Upper lobe of left lung (tissue), 6 donors: ENCODE measurements at regions not wholly inside any gene's neighbourhood (a gene's known extent, or its start where the extent isn't known, plus 50 kb on each side); places are given as distances from the start of the nearest gene placed in this dataset.
A peak's percentile ranks its signal among the peaks of the same experiment; 100 is the strongest.

Experiments used
- ATAC-seq, 2 donors: fragments of 200-7000 bp; cut with Tn5 transposase; one replicate each; pipeline ENCODE4 v1.9.1; 2022; ENCODE audit warnings: mild to moderate bottlenecking in 2 of 2, moderate library complexity in 2 of 2; ENCODE audit not compliant: low FRiP score in 2 of 2
- DNase-seq, 2 donors: peaks; one replicate each; pipeline ENCODE4 v3.0.0-alpha.2; 2019 to 2020
- H3K27ac ChIP-seq, 4 donors: fragments of 200-600 bp; sonication (generic); one replicate each; pipeline ENCODE4 v1.5.1; 2016 to 2019
- H3K27me3 ChIP-seq, 4 donors: fragments of 200-600 bp; sonication (generic); one replicate each; pipeline ENCODE4 v1.5.1; 2017 to 2019
- H3K36me3 ChIP-seq, 4 donors: fragments of 200-600 bp; sonication (generic); one replicate each; pipeline ENCODE4 v1.5.1; 2016 to 2019
- H3K4me1 ChIP-seq, 4 donors: fragments of 200-600 bp; sonication (generic); one replicate each; pipeline ENCODE4 v1.5.1; 2018 to 2019
- H3K4me3 ChIP-seq, 4 donors: fragments of 200-600 bp; sonication (generic); one replicate each; pipeline ENCODE4 v1.5.1; 2017 to 2019; ENCODE audit warnings: mild to moderate bottlenecking in 2 of 4, moderate library complexity in 1 of 4
- H3K9me3 ChIP-seq, 4 donors: fragments of 200-600 bp; sonication (generic); one replicate each; pipeline ENCODE4 v1.5.1; 2018 to 2019
- EP300 ChIP-seq, 4 donors: sonication (generic); formaldehyde crosslinking; IDR thresholded peaks; one replicate each; pipeline ENCODE4 v1.5.1; 2017; ENCODE audit warnings: antibody characterized with exemption in 4 of 4, control low read depth in 2 of 4
- POLR2A ChIP-seq, 4 donors: fragments of 450-650 bp; IDR thresholded peaks; one replicate each; pipeline ENCODE4 v1.5.1; 2016 to 2017; ENCODE audit warnings: antibody characterized with exemption in 4 of 4, mild to moderate bottlenecking in 2 of 4
- POLR2AphosphoS5 ChIP-seq, 2 donors: sonication (generic); formaldehyde crosslinking; IDR thresholded peaks; one replicate each; pipeline ENCODE4 v1.5.1; 2017; ENCODE audit warnings: antibody characterized with exemption in 2 of 2
- WGBS, 2 donors: methylation state at CpG; one replicate each; pipeline ENCODE4 v1.1.5; 2017 to 2018; 5-methylcytosine and 5-hydroxymethylcytosine counted together
- TF ChIP-seq, protein P1 (sequence below), 6 experiments: fragments of 450-650 bp in 4 of 6; fragments of 200-600 bp in 2 of 6; sonication (generic) in 2 of 6; IDR thresholded peaks; one replicate each; pipeline ENCODE4 v1.5.1; 2016 to 2019; ENCODE audit warnings: antibody characterized with exemption in 6 of 6
- donor health status: DM: no; HTN: no; CAD: no; lungs with moderate emphysema.
- donor health status: DM: no; HTN: yes; CAD: no; lungs with severe emphysema.

DNA sequence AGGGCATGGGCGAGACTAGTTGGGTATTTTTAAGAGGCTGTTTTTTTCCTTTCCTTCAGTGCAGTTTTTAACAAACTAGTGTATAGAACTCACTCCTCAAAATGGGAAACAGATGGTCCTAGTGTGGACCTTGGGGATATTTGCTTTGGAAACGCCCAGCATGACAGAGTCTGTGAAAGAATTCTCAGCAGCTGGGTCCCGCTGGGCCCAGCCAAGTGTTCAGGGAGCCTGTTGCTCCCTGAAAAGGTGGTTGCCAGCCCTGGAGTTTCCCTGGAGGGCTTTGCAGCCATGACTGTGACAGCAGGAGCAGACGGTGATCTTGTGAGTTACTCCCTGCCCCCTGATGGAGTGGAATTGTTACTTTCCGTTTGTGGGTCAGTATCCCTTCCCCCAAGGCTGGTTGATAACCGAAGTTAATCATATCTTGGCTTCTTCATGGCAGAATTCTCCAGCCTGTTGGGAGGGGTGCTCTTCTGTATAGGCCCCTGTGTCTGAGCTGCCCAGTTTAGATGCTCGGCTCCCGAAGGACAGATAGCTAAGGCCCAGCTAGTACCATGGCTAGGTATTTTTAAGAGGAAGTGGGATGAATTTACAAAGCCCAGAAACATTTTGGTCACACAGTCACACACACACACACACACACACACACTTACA is 278.6 kb upstream of the HABP2 start:
- TF ChIP-seq, protein P1, sequence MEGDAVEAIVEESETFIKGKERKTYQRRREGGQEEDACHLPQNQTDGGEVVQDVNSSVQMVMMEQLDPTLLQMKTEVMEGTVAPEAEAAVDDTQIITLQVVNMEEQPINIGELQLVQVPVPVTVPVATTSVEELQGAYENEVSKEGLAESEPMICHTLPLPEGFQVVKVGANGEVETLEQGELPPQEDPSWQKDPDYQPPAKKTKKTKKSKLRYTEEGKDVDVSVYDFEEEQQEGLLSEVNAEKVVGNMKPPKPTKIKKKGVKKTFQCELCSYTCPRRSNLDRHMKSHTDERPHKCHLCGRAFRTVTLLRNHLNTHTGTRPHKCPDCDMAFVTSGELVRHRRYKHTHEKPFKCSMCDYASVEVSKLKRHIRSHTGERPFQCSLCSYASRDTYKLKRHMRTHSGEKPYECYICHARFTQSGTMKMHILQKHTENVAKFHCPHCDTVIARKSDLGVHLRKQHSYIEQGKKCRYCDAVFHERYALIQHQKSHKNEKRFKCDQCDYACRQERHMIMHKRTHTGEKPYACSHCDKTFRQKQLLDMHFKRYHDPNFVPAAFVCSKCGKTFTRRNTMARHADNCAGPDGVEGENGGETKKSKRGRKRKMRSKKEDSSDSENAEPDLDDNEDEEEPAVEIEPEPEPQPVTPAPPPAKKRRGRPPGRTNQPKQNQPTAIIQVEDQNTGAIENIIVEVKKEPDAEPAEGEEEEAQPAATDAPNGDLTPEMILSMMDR (IDR thresholded peaks at IDR 0.05) = no peak
- TF ChIP-seq EP300 (IDR thresholded peaks at IDR 0.05) = no peak
- no peak for TF ChIP-seq POLR2A (IDR thresholded peaks at IDR 0.05)
- no peak for TF ChIP-seq POLR2AphosphoS5 (IDR thresholded peaks at IDR 0.05)
- Histone ChIP-seq H3K4me1 (peaks cover 5 to 15% (median 10%) of the 10 kb centered on the region in 4 donors), H3K27ac (peak overlapping the region in 3 of 4 donors; percentile 35 to 60 (median 59)), H3K36me3 (no peaks in the 10 kb centered on the region), H3K4me3 (no peak overlapping the region), H3K9me3 (peaks cover 0 to 7% (median 1%) of the 10 kb centered on the region in 4 donors), H3K27me3 (no peaks in the 10 kb centered on the region)
- no peak for DNase-seq
- peak; percentile 19 to 88 for ATAC-seq
- WGBS, 2 donors = 76 to 80% methylated on average over 8 of the region's 8 CpGs

DNA sequence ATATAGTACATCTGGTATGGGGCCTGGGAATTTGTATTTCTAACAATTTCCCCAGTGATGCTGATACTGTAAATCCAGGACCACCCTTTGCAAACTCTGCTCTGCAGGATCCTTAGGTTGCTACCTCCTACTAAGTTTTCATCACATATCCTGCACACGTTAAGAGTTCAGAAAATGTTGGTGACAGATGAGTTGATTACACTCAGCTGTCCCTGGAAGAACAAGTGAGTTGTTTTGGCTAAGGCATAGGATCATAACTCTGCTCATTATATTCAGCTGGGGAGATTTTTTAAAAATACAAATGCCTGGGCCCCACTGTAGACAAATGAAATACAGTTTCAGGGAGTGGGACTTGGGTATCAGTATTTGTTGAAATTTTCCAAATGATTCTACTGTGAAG is 274.6 kb upstream of the HABP2 start:
- Histone ChIP-seq H3K9me3 (peaks cover 0 to 7% (median 1%) of the 10 kb centered on the region in 4 donors), H3K27ac (no peak overlapping the region), H3K27me3 (no peaks in the 10 kb centered on the region), H3K4me3 (no peak overlapping the region), H3K36me3 (no peaks in the 10 kb centered on the region), H3K4me1 (peaks cover 5 to 8% (median 6%) of the 10 kb centered on the region in 4 donors)
- ATAC-seq = no peak
- no peak for TF ChIP-seq POLR2AphosphoS5 (IDR thresholded peaks at IDR 0.05)
- TF ChIP-seq, protein P1 (IDR thresholded peaks at IDR 0.05) = no peak
- TF ChIP-seq POLR2A (IDR thresholded peaks at IDR 0.05) = no peak
- TF ChIP-seq EP300 (IDR thresholded peaks at IDR 0.05) = no peak
- 65 to 67% methylated on average over 1 of the region's 1 CpG for WGBS, 2 donors
- no peak for DNase-seq

DNA sequence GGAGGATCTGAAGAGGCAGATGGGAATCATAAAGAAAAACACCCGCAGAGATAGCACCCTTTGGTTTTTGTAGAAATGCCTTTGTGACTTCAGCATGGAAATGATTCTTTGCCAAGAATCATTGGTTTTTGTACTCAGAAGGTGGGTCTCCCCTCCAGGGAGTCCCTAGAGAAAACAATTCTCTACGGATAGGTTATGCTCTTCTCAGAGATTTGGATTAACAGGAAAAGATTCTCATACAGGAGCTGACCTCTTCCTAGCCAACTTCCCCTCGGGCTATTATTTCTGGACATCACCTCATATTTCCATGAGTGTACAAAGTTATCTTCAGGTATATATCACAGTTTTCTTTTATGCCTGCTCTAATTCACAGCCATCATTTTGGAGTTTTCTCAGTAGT is 274.2 kb upstream of the HABP2 start:
- WGBS, 2 donors = 48 to 71% methylated on average over 3 of the region's 3 CpGs
- ATAC-seq (no peak), DNase-seq (no peak)
- TF ChIP-seq, protein P1 (IDR thresholded peaks at IDR 0.05) = no peak
- TF ChIP-seq POLR2AphosphoS5 (IDR thresholded peaks at IDR 0.05) = no peak
- TF ChIP-seq POLR2A (IDR thresholded peaks at IDR 0.05) = no peak
- TF ChIP-seq EP300 (IDR thresholded peaks at IDR 0.05) = no peak
- Histone ChIP-seq H3K36me3 (no peaks in the 10 kb centered on the region), H3K27me3 (no peaks in the 10 kb centered on the region), H3K4me3 (no peak overlapping the region), H3K9me3 (peaks cover 0 to 7% (median 1%) of the 10 kb centered on the region in 4 donors), H3K27ac (no peak overlapping the region), H3K4me1 (peaks cover 4 to 5% (median 4%) of the 10 kb centered on the region in 4 donors)

DNA sequence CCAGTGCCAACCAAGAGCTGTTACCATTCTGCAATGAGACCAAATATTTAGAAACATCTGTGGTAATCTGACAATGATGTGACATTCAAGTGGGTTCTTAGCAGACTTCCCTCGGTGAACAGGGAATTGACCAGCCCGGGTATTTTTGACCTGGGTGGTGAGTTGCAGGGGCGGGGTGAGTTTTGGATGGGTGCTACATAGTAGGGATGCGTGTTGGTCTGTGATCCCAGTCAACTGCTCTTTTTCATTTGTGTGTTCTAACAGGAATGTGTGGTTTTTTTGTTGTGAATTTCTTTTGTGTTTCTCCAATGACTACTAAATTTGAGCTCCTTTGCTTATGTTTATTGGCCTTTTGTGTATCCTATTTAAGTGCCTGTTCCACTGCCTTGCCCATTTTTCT is 273.6 kb upstream of the HABP2 start:
- H3K9me3 ChIP-seq = peaks cover 0 to 7% (median 1%) of the 10 kb centered on the region in 4 donors
- no peak overlapping the region for H3K27ac ChIP-seq
- 81 to 83% methylated on average over 4 of the region's 4 CpGs for WGBS, 2 donors
- H3K27me3 ChIP-seq = no peaks in the 10 kb centered on the region
- no peaks in the 10 kb centered on the region for H3K4me1 ChIP-seq
- H3K36me3 ChIP-seq = no peaks in the 10 kb centered on the region
- DNase-seq = no peak
- no peak for TF ChIP-seq EP300 (IDR thresholded peaks at IDR 0.05)
- TF ChIP-seq, protein P1 (IDR thresholded peaks at IDR 0.05) = no peak
- TF ChIP-seq POLR2AphosphoS5 (IDR thresholded peaks at IDR 0.05) = no peak
- no peak for TF ChIP-seq POLR2A (IDR thresholded peaks at IDR 0.05)
- no peak for ATAC-seq
- no peak overlapping the region for H3K4me3 ChIP-seq

DNA sequence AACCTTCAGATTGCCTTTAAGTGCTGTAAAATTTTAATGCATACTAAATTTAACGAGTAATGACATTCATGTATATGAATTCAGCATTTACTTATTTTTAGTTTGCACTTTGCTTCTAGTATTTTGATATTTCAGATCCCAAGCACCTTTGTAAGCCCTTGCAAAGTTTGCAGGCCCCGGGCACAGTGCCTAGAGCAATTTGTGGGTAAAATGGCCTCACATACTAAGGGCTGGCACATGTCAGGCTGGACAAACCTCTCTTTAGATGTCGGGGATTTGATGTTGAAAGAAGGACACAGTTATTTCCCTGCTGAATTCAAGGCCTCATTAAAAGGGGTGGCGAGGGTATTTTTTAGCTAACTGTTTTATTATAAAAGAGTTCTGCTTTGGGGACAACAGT is 270.3 kb upstream of the HABP2 start:
- WGBS, 2 donors = 91 to 96% methylated on average over 4 of the region's 4 CpGs
- H3K27me3 ChIP-seq = no peaks in the 10 kb centered on the region

More for the DNA sequence above, 270.3 kb upstream of the HABP2 start:
- Histone ChIP-seq H3K36me3 (no peaks in the 10 kb centered on the region), H3K9me3 (no peaks in the 10 kb centered on the region), H3K4me1 (no peaks in the 10 kb centered on the region), H3K4me3 (no peak overlapping the region), H3K27ac (no peak overlapping the region)
- DNase-seq = no peak
- TF ChIP-seq POLR2AphosphoS5 (IDR thresholded peaks at IDR 0.05) = no peak
- TF ChIP-seq EP300 (IDR thresholded peaks at IDR 0.05) = no peak
- no peak for TF ChIP-seq POLR2A (IDR thresholded peaks at IDR 0.05)
- TF ChIP-seq, protein P1 (IDR thresholded peaks at IDR 0.05) = no peak
- no peak for ATAC-seq
